ENCODE measurements at regions not wholly inside any gene's neighbourhood (a gene's known extent, or its start where the extent isn't known, plus 50 kb on each side); places are given as distances from the start of the nearest gene placed in this dataset.

- no peak for DNase-seq (ENCODE audit: low read depth in 1 of 2, low spot score in 1 of 2)
- H3K27me3 ChIP-seq (ENCODE audit: insufficient read depth, poor library complexity, severe bottlenecking) = no peaks in the 10 kb centered on the region
Measured at GRCh38 chr18:65235966-65236624, 514.7 kb upstream of the CDH7 start.

GRCh38 chr18:65230311-65230710 lies 520.5 kb upstream of the CDH7 start:
- TF ChIP-seq SPI1 (IDR thresholded peaks at IDR 0.05; ENCODE audit: borderline replicate concordance, low read depth) (no peak), GABPA (IDR thresholded peaks at IDR 0.05; ENCODE audit: low read depth) (no peak), REST (IDR thresholded peaks at IDR 0.05; ENCODE audit: insufficient replicate concordance, low read depth) (no peak), POLR2AphosphoS5 (IDR thresholded peaks at IDR 0.05; ENCODE audit: low read depth) (no peak), CTCF (IDR thresholded peaks at IDR 0.05; ENCODE audit: insufficient read depth, low read length) (no peak)

More at GRCh38 chr18:65235966-65236624, 514.7 kb upstream of the CDH7 start:
- TF ChIP-seq GABPA (IDR thresholded peaks at IDR 0.05; ENCODE audit: low read depth) (no peak), REST (IDR thresholded peaks at IDR 0.05; ENCODE audit: insufficient replicate concordance, low read depth) (no peak), SPI1 (IDR thresholded peaks at IDR 0.05; ENCODE audit: borderline replicate concordance, low read depth) (no peak), POLR2AphosphoS5 (IDR thresholded peaks at IDR 0.05; ENCODE audit: low read depth) (no peak), CTCF (IDR thresholded peaks at IDR 0.05; ENCODE audit: insufficient read depth, low read length) (no peak)
- H3K27ac ChIP-seq (replicated peaks) = no peak overlapping the region
- no peak overlapping the region for H3K4me3 ChIP-seq (replicated peaks; ENCODE audit: insufficient read depth, low read length)

GRCh38 chr18:65227970-65228369 lies 522.8 kb upstream of the CDH7 start:
- H3K27me3 ChIP-seq (ENCODE audit: insufficient read depth, poor library complexity, severe bottlenecking) = no peaks in the 10 kb centered on the region
- TF ChIP-seq GABPA (IDR thresholded peaks at IDR 0.05; ENCODE audit: low read depth) (no peak), POLR2AphosphoS5 (IDR thresholded peaks at IDR 0.05; ENCODE audit: low read depth) (no peak), SPI1 (IDR thresholded peaks at IDR 0.05; ENCODE audit: borderline replicate concordance, low read depth) (no peak), REST (IDR thresholded peaks at IDR 0.05; ENCODE audit: insufficient replicate concordance, low read depth) (no peak), CTCF (IDR thresholded peaks at IDR 0.05; ENCODE audit: insufficient read depth, low read length) (no peak)
- H3K27ac ChIP-seq (replicated peaks) = no peak overlapping the region
- DNase-seq (ENCODE audit: low read depth in 1 of 2, low spot score in 1 of 2) = no peak
- no peak overlapping the region for H3K4me3 ChIP-seq (replicated peaks; ENCODE audit: insufficient read depth, low read length)

More at GRCh38 chr18:65230311-65230710, 520.5 kb upstream of the CDH7 start:
- Histone ChIP-seq H3K27me3 (ENCODE audit: insufficient read depth, poor library complexity, severe bottlenecking) (no peaks in the 10 kb centered on the region), H3K27ac (replicated peaks) (no peak overlapping the region), H3K4me3 (replicated peaks; ENCODE audit: insufficient read depth, low read length) (no peak overlapping the region)
- no peak for DNase-seq (ENCODE audit: low read depth in 1 of 2, low spot score in 1 of 2)
